ENCODE measurements at regions not wholly inside any gene's neighbourhood (a gene's known extent, or its start where the extent isn't known, plus 50 kb on each side); places are given as distances from the start of the nearest gene placed in this dataset.
"Not testable (repeated sequence)": the region's sequence is repeated elsewhere in the genome, so short reads cannot be mapped to it uniquely, and the experiment has no call there.

DNA sequence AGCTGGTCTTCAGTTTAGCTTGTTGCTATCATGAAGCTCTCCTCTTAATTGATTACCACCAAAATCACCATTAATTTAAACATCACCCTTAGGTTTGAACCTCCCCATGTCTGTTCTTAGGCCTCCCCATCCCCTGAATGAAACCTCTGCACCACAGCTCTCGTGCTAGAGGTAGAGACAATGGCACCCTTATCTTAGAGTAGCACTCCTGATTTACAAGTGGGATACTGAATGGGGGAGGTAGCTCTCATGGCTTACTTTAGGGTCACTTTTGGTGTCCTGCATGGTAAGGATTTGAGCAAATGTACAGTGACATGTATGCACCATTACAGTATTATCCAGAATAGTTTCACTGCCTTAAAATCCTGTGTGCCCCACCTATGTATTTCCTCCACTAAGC is 115.6 kb upstream of the ADTRP start:
- no peak for DNase-seq (ENCODE audit: extremely low read depth, low read depth)
- no peak overlapping the region for H3K4me3 ChIP-seq (replicated peaks; ENCODE audit: low read depth, low read length)
- TF ChIP-seq, protein P1, sequence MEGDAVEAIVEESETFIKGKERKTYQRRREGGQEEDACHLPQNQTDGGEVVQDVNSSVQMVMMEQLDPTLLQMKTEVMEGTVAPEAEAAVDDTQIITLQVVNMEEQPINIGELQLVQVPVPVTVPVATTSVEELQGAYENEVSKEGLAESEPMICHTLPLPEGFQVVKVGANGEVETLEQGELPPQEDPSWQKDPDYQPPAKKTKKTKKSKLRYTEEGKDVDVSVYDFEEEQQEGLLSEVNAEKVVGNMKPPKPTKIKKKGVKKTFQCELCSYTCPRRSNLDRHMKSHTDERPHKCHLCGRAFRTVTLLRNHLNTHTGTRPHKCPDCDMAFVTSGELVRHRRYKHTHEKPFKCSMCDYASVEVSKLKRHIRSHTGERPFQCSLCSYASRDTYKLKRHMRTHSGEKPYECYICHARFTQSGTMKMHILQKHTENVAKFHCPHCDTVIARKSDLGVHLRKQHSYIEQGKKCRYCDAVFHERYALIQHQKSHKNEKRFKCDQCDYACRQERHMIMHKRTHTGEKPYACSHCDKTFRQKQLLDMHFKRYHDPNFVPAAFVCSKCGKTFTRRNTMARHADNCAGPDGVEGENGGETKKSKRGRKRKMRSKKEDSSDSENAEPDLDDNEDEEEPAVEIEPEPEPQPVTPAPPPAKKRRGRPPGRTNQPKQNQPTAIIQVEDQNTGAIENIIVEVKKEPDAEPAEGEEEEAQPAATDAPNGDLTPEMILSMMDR (IDR thresholded peaks at IDR 0.05; ENCODE audit: low read depth, low read length, missing control alignments): no peak

DNA sequence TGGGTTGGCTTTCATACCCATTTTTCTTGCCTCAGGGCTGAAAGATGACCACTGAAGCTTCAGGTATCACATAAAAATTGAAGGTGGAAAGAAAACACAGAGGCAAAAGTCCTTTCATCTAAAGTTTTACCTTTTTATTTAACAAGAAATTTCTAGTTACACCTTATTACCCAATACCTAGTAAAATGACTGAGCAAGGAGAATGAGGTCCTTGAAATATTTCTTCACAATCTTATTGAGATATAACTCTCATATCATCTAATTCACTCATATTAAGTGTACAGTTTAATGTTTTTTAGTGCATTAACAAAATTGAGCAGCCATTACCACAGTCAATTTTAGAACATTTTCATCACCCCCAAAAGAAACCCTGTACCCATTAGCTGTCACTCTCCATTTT is 112.9 kb upstream of the ADTRP start:
- TF ChIP-seq, protein P1 (IDR thresholded peaks at IDR 0.05; ENCODE audit: low read depth, low read length, missing control alignments): no peak
- no peak overlapping the region for H3K4me3 ChIP-seq (replicated peaks; ENCODE audit: low read depth, low read length)
- DNase-seq (ENCODE audit: extremely low read depth, low read depth): no peak

DNA sequence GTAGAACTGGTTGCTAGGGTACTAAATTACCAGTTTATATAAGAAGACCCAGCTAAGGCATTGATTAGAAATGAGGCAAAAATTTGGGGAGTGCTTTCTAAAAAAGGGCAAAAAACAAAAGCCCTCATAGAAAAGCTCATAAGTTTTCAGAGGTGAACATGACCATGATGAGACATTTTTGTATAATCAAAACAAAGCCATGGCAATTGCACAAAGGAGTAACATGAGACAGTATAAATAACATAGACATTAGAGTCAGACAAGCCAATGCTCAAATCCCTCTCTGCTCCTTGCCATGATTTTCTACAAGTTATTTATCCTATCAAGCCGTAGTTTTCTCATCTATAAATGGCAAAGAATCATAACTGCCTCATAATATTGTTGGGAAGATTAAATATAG is 112.2 kb upstream of the ADTRP start:
- TF ChIP-seq, protein P1 (IDR thresholded peaks at IDR 0.05; ENCODE audit: low read depth, low read length, missing control alignments): no peak
- no peak for DNase-seq (ENCODE audit: extremely low read depth, low read depth)
- no peak overlapping the region for H3K4me3 ChIP-seq (replicated peaks; ENCODE audit: low read depth, low read length)

DNA sequence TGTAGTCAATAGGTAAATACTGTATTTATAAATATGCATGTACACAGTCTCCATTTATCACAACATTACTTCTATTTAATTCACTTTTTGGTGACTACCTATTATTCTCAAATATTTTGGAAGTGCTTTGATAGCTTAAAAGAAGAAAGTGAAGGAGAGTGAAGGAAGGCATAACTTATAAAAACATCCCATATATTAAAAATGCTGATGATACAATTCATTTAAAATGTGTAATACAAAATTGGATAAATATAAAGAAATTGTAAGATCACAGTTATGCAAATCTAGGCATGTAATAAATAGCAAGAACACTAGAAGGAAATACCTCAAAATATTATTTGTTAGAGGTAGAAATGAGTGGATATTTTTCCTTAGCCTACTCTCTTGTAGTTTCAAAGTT is 111.6 kb upstream of the ADTRP start:
- TF ChIP-seq, protein P1 (IDR thresholded peaks at IDR 0.05; ENCODE audit: low read depth, low read length, missing control alignments): no peak
- no peak for DNase-seq (ENCODE audit: extremely low read depth, low read depth)
- no peak overlapping the region for H3K4me3 ChIP-seq (replicated peaks; ENCODE audit: low read depth, low read length)

DNA sequence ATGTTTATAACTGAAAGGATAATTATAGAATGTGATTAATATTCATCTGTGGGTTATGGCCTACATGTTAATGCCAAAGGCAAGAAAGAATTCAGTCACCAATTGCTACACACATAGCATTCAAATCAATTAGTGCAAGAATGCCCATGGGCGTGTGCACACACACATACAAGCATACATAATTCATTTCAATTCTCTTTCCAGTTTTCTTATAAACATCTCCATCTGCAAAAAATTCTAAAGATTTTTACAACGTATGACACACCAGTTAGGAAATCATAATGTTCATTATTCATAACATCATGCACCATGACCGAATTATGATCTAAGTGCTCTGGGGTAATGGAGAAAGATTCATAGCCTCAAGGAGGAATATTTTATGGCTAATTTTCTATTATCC is 111.0 kb upstream of the ADTRP start:
- no peak overlapping the region for H3K4me3 ChIP-seq (replicated peaks; ENCODE audit: low read depth, low read length)
- TF ChIP-seq, protein P1 (IDR thresholded peaks at IDR 0.05; ENCODE audit: low read depth, low read length, missing control alignments): no peak
- no peak for DNase-seq (ENCODE audit: extremely low read depth, low read depth)

DNA sequence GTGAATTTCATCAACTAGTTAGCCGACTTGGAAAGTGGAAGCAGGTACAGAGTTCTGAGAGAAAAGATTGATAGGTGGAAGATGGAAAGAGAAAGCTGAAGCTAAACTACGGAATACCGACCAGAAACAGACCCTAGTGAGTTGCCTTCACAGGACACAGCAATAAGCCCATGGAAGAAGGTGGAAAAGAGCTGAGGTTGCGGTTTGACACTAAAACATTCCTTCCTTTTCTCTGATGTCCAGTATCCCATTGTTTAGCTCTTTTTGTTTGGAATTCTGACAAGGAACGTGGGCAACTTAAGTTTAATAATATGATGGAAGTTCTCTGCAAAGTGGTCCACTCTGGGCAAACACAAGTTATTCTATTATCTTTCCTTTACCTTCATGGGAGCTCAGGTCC is 110.1 kb upstream of the ADTRP start:
- DNase-seq (ENCODE audit: extremely low read depth, low read depth): no peak
- TF ChIP-seq, protein P1 (IDR thresholded peaks at IDR 0.05; ENCODE audit: low read depth, low read length, missing control alignments): no peak
- no peak overlapping the region for H3K4me3 ChIP-seq (replicated peaks; ENCODE audit: low read depth, low read length)

DNA sequence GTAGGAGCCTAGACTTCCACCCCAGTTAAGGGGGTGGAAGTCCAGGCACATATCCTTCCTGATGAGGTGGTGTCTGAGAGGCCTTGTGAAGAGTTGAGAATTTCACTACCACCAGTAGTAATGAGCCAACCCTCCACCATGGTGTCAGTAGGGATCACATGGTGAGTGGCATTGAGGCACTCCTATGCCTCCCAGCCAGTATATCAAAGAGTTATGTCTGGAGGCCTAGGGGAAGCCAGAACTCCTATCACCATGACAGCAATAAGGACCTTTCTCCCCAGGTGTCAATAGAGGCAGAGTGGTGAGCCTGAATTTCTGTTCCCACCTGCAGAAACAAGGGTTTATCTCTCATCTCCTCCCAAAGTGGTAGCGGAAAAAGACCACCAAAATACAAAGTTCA is 106.6 kb upstream of the ADTRP start:
- TF ChIP-seq, protein P1 (IDR thresholded peaks at IDR 0.05; ENCODE audit: low read depth, low read length, missing control alignments): no peak
- no peak overlapping the region for H3K4me3 ChIP-seq (replicated peaks; ENCODE audit: low read depth, low read length)
- no peak for DNase-seq (ENCODE audit: extremely low read depth, low read depth)

DNA sequence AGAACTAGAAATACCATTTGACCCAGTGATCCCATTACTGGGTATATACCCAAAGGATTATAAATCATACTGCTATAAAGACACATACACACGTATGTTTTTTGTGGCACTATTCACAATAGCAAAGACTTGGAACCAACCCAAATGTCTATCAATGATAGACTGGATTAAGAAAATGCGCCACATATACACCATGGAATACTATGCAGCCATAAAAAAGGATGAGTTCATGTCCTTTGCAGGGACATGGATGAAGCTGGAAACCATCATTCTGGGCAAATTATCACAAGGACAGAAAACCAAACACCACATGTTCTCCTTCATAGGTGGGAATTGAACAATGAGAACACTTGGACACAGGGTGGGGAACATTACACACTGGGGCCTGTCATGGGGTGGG is 104.9 kb upstream of the ADTRP start:
- DNase-seq (ENCODE audit: extremely low read depth, low read depth); H3K4me3 ChIP-seq (replicated peaks; ENCODE audit: low read depth, low read length): not testable (repeated sequence)

DNA sequence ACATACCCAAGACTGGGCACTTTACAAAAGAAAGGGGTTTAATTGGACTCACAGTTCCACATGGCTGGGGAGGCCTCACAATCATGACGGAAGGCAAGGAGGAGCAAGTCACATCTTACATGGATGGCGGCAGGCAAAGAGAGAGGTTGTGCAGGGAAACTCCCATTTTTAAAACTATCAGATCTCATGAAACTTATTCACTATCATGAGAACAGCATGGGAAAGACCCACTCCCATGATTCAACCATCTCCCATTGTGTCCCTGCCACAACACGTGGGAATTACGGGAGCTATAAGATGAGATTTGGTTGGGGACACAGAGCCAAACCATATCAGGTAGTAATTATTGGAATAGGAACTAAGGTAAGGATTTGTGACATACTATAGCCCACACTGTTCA is 101.6 kb upstream of the ADTRP start:
- not testable (repeated sequence) for H3K4me3 ChIP-seq (replicated peaks; ENCODE audit: low read depth, low read length); DNase-seq (ENCODE audit: extremely low read depth, low read depth)
